Kidney epithelial cell (primary cell): ENCODE measurements at regions not wholly inside any gene's neighbourhood (a gene's known extent, or its start where the extent isn't known, plus 50 kb on each side); places are given as distances from the start of the nearest gene placed in this dataset.

ENCODE experiments used
- DNase-seq: peaks from one replicate; pipeline ENCODE4 v3.0.0-alpha.2; 2010; ENCODE audit warnings: low read depth
- H3K27me3 ChIP-seq: 2 replicates; pipeline ENCODE4 v1.6.0; 2011; ENCODE audit warnings: low read length; ENCODE audit not compliant: control insufficient read depth, insufficient read depth
- H3K36me3 ChIP-seq: 2 replicates; pipeline ENCODE4 v1.5.1; 2011; ENCODE audit warnings: low read length; ENCODE audit not compliant: control insufficient read depth, insufficient read depth
- H3K4me3 ChIP-seq: 2 replicates; pipeline ENCODE4 v1.5.1; 2011; ENCODE audit warnings: low read depth, mild to moderate bottlenecking, control low read depth, low read length
- CTCF ChIP-seq: IDR thresholded peaks from 2 replicates; pipeline ENCODE4 v1.5.1; 2011; ENCODE audit warnings: mild to moderate bottlenecking, moderate library complexity, low read length, control low read depth, inconsistent platforms; ENCODE audit not compliant: insufficient read depth, poor library complexity, severe bottlenecking

- Histone ChIP-seq H3K27me3 (peaks cover 2% of the 10 kb centered on the region), H3K4me3 (no peak overlapping the region), H3K36me3 (no peaks in the 10 kb centered on the region)
- no peak for DNase-seq
- TF ChIP-seq CTCF = no peak
Observed at GRCh38 chr2:205850611-205851010, 168.3 kb downstream of the NRP2 start.

GRCh38 chr2:205850132-205850531 lies 167.8 kb downstream of the NRP2 start:
- DNase-seq = no peak
- Histone ChIP-seq H3K4me3 (no peak overlapping the region), H3K36me3 (no peaks in the 10 kb centered on the region), H3K27me3 (peaks cover 2% of the 10 kb centered on the region)
- no peak for TF ChIP-seq CTCF

- Histone ChIP-seq H3K4me3 (no peak overlapping the region), H3K27me3 (peaks cover 2% of the 10 kb centered on the region), H3K36me3 (no peaks in the 10 kb centered on the region)
- DNase-seq = no peak
- TF ChIP-seq CTCF = no peak
Observed at GRCh38 chr2:205849136-205849535, 166.8 kb downstream of the NRP2 start.

- Histone ChIP-seq H3K4me3 (no peak overlapping the region), H3K36me3 (no peaks in the 10 kb centered on the region), H3K27me3 (peaks cover 2% of the 10 kb centered on the region)
- no peak for DNase-seq
- no peak for TF ChIP-seq CTCF
Observed at GRCh38 chr2:205848601-205849000, 166.3 kb downstream of the NRP2 start.
